Hematopoietic multipotent progenitor cell (in vitro differentiated cells): ENCODE measurements at regions not wholly inside any gene's neighbourhood (a gene's known extent, or its start where the extent isn't known, plus 50 kb on each side); places are given as distances from the start of the nearest gene placed in this dataset.
A peak's percentile ranks its signal among the peaks of the same experiment; 100 is the strongest.

Source experiments
- DNase-seq, 3 donors: peaks; one replicate each; pipeline ENCODE4 v3.0.0-alpha.2; 2011 to 2015; ENCODE audit warnings: low read depth in 2 of 3, low spot score in 2 of 3

GRCh38 chr4:129167640-129168260 lies 71.8 kb downstream of the C4orf33 start:
- peak in 2 of 3 donors; percentile 3 to 15 for DNase-seq

GRCh38 chr4:129172181-129172580 lies 76.2 kb downstream of the C4orf33 start:
- DNase-seq: no peak

GRCh38 chr4:129176864-129177263 lies 80.9 kb downstream of the C4orf33 start:
- DNase-seq: no peak

GRCh38 chr4:129179276-129179675 lies 83.3 kb downstream of the C4orf33 start:
- no peak for DNase-seq

GRCh38 chr4:129189630-129190029 lies 93.7 kb downstream of the C4orf33 start:
- no peak for DNase-seq

- DNase-seq: no peak
These were observed 97.6 kb downstream of the C4orf33 start for GRCh38 chr4:129193357-129194100.

- no peak for DNase-seq
These were observed 112.5 kb downstream of the C4orf33 start for GRCh38 chr4:129208481-129208880.

GRCh38 chr4:129213692-129214091 lies 117.7 kb downstream of the C4orf33 start:
- DNase-seq: no peak

- no peak for DNase-seq
These were observed 122.4 kb downstream of the C4orf33 start for GRCh38 chr4:129218360-129218759.

GRCh38 chr4:129218897-129219296 lies 122.9 kb downstream of the C4orf33 start:
- no peak for DNase-seq

- DNase-seq: no peak
These were observed 124.3 kb downstream of the C4orf33 start for GRCh38 chr4:129220254-129220653.

- no peak for DNase-seq
These were observed 128.0 kb downstream of the C4orf33 start for GRCh38 chr4:129223945-129224344.

GRCh38 chr4:129230846-129231245 lies 134.9 kb downstream of the C4orf33 start:
- no peak for DNase-seq

- no peak for DNase-seq
These were observed 136.1 kb downstream of the C4orf33 start for GRCh38 chr4:129231945-129232588.

- no peak for DNase-seq
These were observed 136.8 kb downstream of the C4orf33 start for GRCh38 chr4:129232589-129233337.

GRCh38 chr4:129233691-129234090 lies 137.7 kb downstream of the C4orf33 start:
- no peak for DNase-seq

- no peak for DNase-seq
These were observed 140.4 kb downstream of the C4orf33 start for GRCh38 chr4:129236351-129236750.

- DNase-seq: no peak
These were observed 143.1 kb downstream of the C4orf33 start for GRCh38 chr4:129239088-129239487.

- DNase-seq: no peak
These were observed 144.9 kb downstream of the C4orf33 start for GRCh38 chr4:129240816-129241215.

- DNase-seq: no peak
These were observed 150.2 kb downstream of the C4orf33 start for GRCh38 chr4:129246145-129246544.

- DNase-seq: no peak
These were observed 151.0 kb downstream of the C4orf33 start for GRCh38 chr4:129246910-129247461.
